ENCODE measurements at regions not wholly inside any gene's neighbourhood (a gene's known extent, or its start where the extent isn't known, plus 50 kb on each side); places are given as distances from the start of the nearest gene placed in this dataset.
"Not testable (repeated sequence)": the region's sequence is repeated elsewhere in the genome, so short reads cannot be mapped to it uniquely, and the experiment has no call there.

GRCh38 chr7:49488573-49488972 lies 284.9 kb upstream of the VWC2 start:
- no peak for DNase-seq

GRCh38 chr7:49497471-49497870 lies 276.0 kb upstream of the VWC2 start:
- no peak for DNase-seq

GRCh38 chr7:49500741-49501140 lies 272.7 kb upstream of the VWC2 start:
- DNase-seq: no peak

GRCh38 chr7:49507206-49507605 lies 266.2 kb upstream of the VWC2 start:
- DNase-seq: not testable (repeated sequence)

- DNase-seq: no peak
Measured at GRCh38 chr7:49513911-49514310, 259.5 kb upstream of the VWC2 start.

GRCh38 chr7:49520951-49521350 lies 252.5 kb upstream of the VWC2 start:
- no peak for DNase-seq

GRCh38 chr7:49522111-49522510 lies 251.3 kb upstream of the VWC2 start:
- no peak for DNase-seq

GRCh38 chr7:49523870-49524269 lies 249.6 kb upstream of the VWC2 start:
- no peak for DNase-seq

GRCh38 chr7:49527182-49527581 lies 246.3 kb upstream of the VWC2 start:
- DNase-seq: no peak

GRCh38 chr7:49530481-49530880 lies 243.0 kb upstream of the VWC2 start:
- DNase-seq: no peak

GRCh38 chr7:49563693-49564378 lies 209.6 kb upstream of the VWC2 start:
- no peak for DNase-seq

- no peak for DNase-seq
Measured at GRCh38 chr7:49564379-49564714, 209.1 kb upstream of the VWC2 start.

GRCh38 chr7:49577576-49577975 lies 195.9 kb upstream of the VWC2 start:
- no peak for DNase-seq

GRCh38 chr7:49579408-49579807 lies 194.0 kb upstream of the VWC2 start:
- DNase-seq: no peak

- no peak for DNase-seq
Measured at GRCh38 chr7:49580000-49580399, 193.4 kb upstream of the VWC2 start.

- DNase-seq: no peak
Measured at GRCh38 chr7:49580761-49581160, 192.7 kb upstream of the VWC2 start.

GRCh38 chr7:49583440-49583839 lies 190.0 kb upstream of the VWC2 start:
- DNase-seq: no peak

- no peak for DNase-seq
Measured at GRCh38 chr7:49596701-49597491, 176.5 kb upstream of the VWC2 start.

GRCh38 chr7:49597805-49598204 lies 175.6 kb upstream of the VWC2 start:
- DNase-seq: no peak

- no peak for DNase-seq
Measured at GRCh38 chr7:49611951-49612350, 161.5 kb upstream of the VWC2 start.

GRCh38 chr7:49613759-49614158 lies 159.7 kb upstream of the VWC2 start:
- DNase-seq: no peak

- DNase-seq: not testable (repeated sequence)
Measured at GRCh38 chr7:49614974-49615373, 158.5 kb upstream of the VWC2 start.

- DNase-seq: no peak
Measured at GRCh38 chr7:49618028-49618427, 155.4 kb upstream of the VWC2 start.

GRCh38 chr7:49623943-49624342 lies 149.5 kb upstream of the VWC2 start:
- DNase-seq: no peak

GRCh38 chr7:49624611-49625010 lies 148.8 kb upstream of the VWC2 start:
- no peak for DNase-seq

All from left hindlimb (tissue), 1 donor.